GM18511 (cell line): ENCODE measurements at regions not wholly inside any gene's neighbourhood (a gene's known extent, or its start where the extent isn't known, plus 50 kb on each side); places are given as distances from the start of the nearest gene placed in this dataset.

ENCODE experiments used
- ATAC-seq: cut with Tn5 transposase; IDR thresholded peaks from one replicate; pipeline ENCODE4 v1.9.1; 2021; ENCODE audit warnings: mild to moderate bottlenecking, moderate library complexity; ENCODE audit not compliant: unreplicated experiment

DNA sequence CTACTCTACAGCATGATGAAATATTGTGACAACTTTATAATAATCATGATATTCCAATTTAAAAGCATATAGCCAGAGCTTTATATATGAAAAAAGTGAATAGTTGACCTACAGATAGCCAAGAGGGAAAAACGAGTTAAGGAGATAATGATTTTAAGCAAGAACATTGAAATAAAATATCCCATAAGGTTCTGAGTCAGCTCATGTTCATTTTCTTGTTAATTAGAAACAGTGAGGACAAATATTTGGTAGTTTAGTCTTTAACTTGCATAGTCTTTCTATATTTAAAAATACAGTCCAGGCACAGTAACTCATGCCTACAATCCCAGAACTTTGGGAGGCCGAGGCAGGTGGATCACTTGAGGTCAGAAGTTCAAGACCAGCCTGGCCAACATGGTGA, 55.8 kb upstream of the CDH6 start:
- ATAC-seq, result no peak

DNA sequence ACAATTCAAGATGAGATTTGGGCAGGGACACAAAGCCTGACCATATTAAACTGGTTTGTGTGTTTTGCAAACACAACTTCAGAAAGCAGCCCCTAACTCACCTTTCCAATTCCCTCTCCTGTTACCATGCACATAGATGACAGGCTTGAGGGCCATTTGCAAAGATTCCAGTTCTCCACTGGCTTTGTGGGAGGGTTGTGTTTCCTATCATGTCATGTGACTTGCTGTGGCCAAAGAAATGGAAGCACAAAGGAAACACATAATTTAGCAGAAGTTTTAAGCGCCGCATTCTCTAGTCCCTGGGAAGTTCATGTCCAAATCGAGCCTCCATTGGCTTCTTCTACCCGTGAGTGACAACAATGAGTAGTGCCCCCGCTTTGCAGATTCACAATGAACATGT, 57.9 kb upstream of the CDH6 start:
- ATAC-seq, result no peak

DNA sequence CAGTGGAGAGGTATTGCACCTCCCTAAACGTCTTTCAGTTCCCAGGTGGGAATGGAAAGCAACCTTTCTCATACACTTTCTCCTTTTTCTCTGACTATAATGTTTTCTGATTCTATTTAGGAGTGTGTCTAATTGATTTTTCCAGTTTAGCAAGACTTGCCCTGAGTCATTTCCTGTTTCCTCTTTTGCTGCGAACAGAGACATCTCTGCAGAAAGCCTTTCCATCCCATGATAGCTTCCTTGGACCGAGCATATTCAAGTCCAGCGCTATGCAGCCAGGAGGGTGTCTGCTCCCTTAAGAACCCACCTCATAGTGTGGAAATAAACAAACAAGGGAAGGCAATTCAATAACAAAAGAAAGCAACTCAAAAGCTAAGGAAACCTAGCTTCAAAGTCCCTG, 60.0 kb upstream of the CDH6 start:
- ATAC-seq, result no peak

DNA sequence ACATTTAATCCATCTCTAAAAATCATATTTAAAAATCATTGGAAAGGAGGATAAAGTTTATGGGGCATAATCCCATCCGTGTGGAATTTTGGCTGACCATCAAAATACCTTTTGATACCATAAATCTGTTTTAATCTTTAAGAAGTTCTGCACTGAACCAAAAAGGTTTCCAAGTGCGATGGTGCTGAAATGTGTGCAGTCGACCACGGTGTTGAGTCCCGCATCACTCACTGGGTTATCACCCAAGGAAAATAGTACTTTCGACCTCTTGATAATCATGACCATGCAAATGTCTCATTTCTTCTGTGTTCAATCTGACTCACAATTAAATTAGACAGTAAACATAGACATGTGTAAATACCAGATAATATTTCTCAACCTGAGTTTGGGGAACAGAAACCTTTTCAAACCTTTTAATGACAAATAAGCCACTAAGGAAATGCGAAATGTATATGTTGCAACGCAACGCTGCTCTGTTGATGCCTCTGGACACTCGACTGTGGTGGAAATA, 62.0 kb upstream of the CDH6 start:
- ATAC-seq, result no peak

DNA sequence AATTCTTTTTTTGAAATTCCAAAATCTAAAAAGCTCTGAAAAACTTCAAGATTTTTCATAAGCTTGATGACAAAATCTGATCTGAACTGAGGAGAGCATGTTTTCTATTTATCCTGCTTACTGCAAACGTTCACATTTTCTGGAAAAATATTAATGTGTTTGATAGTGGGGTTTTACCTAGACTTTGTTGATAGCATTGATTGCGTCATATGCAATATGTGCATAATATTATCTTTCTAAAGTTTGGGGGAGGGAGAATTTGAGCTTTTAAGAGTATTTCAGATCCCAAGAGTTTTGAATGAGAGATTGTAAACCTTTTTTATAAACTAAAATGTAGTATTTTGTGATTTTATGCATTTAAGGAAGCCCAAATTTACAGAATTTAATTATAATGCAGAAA, 62.8 kb upstream of the CDH6 start:
- ATAC-seq, result no peak

DNA sequence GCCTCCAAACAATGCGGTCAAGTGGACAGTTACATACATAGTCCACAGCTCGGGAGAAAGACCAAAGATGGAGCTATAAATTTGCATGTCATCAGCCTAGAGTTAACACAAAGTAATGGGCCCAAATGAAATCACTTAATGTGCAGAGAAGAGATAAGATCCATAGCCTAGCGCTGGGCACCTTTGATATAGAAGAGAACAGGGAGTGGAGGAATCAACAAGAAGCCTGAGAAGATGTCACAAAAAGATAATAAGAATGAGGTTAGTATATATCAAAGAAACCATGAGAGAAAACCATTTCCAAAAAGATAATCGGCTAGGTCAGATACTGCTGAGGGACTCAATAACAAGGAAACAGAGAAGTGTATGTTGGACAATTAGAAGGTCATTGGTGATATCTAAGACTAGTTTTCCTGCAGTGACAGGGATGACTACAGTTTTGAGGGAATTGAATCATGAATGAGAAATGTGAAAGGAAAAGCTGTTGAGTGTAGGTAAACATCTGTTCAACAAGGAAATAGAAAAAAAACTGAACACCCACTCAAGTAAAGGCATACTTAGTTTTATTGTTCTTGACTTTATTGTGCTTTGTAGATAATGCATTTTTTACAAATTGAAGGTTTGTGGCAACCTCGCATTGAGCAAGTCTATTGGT, 68.7 kb upstream of the CDH6 start:
- ATAC-seq, result no peak

DNA sequence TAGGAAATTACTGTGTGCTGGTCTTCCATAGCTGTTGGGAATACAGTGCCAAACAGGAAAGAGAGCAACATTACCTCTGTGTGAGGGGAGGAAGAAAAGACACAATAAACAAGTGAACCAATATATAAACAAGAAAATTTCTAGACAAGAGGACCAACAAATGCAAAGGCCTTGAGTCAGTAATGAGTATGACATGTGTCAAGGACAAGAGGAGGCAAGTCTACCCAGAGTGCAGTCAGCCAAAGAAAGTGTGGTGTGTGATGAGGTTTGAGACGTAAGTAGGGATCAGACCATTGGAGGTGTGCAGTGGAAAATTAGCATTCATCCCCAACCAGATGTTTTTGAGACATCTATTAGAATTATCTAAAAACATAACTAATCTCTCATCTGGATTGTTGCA, 69.5 kb upstream of the CDH6 start:
- no peak for ATAC-seq

DNA sequence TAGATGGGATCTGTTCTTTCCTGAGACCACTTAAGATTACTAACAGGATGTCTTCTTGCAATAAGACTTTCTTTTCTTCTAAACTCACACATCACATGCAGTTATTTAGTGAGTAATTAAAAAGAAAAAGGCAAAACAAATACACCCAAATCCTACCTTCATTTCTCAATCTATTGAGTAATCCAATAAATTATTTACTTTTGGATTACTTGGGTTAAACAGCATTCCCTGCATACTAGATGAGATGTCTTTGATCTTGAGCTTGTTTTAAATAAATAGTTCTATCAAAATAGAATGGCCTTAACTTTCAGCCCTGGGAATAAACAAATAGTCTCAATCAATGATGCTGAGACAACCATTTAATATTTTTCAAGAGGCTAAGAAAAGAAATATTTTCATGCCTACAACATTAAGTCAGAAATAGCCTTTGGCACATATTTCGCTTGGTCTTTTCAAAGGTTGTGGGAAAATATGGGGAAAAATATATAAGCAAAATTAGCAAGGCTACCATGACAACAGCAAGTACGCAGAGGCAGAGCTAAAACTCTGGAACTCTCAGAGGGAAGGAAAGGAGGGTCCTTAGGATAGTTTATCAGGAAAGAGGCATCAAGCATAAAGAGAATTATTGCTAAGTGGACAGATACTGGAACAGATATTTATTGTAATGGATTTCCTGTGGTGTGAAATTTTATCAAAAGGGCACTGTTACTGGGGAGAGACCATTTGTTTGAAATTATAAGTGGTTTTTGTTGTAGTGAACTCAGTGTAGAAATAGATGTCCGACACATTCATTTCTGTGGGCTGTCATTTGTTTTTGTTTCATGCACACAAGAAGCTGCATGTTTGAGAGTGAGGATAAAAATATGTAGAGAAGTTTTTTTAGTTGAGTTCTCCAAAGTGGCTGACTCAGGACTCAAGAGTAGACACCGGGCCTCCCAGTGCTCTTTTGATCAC, 70.2 kb upstream of the CDH6 start:
- no peak for ATAC-seq

DNA sequence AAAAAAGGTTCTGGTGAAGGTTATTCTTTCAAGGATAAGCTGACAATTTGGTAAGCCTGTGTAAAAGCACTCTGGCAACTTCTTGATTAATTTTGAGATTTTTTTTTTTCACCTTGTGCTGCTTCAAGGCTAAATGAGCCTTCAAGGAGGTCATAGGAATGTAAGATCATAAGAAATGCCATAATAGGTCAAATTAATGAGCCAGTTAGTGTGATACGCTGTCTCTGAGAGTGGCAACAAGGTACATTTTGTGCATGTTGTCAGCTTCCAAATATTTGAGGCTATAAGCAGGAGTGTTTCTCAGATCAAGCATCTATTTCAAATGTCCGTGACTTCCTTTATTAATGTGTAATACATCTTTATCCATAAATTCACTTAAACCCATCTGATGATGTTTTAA, 72.3 kb upstream of the CDH6 start:
- no peak for ATAC-seq

DNA sequence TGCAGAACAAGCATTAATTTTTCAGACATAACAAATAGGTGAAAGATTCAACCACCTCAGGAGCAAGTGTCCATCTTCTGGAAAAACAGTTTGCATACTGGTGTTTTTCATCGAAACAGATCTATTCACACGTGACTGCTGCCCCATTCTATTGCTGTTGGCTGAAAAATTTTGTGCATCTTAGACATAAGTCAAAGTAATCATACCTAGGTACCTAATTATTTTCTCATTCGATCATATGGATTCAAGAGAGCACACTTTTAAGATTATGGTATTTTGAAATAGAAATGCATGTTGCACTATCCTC, 72.9 kb upstream of the CDH6 start:
- ATAC-seq, result no peak

DNA sequence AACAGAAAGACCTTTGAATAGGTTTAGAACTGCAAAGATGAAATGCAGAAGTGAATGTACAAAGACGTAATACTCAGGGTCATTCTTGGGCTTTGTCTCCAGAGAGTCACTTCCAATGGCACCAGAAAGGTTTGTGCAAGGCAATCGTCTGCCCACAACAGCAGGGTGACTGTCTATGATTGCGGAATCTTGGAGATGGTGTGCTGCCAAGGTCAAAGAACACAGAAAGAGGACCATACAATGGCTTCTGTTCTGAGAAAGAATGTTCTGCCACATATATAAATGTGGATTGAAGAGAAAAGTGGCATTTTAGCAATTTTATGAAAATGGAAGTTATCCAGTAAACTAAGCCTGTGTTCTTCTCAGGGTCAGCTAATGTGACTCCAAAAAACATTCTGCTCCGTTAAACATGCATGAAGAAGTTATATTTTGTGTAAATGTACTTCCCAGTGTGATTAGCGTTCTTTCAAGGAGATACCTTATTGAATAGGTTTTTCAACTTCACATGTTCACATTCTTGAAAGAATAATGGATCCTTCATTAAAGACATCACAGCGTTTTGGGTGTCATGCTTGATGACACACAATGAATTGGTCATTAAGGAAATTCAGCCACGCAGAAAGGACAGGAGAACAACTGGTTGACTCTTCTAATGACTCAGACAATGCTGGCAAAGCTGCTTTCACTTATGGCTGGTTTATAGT, 73.4 kb upstream of the CDH6 start:
- no peak for ATAC-seq

DNA sequence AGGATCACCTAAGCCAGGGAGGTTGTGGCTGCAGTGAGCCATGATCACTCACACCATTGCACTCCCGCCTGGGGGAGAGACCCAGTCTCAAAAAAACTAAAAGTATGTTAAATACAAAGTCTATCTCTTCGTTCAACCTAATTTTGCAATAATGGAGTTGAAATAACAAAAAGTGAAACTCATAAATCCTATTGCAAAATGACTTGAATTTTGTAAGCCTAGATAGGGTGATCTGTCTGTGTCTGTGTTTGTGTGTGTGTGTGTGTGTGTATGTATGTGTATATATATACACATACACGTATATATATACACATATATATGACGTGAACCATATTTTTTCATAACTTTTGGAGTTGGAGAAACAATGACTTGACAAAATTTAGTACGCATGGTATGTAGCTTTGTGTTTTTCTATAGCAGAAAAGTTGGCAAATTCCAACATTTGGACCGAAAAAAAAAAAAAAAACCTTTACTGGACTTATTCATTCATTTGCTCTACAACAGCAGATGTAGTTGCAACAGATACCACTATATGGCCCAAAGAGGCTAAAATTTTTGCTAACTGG, 76.9 kb upstream of the CDH6 start:
- no peak for ATAC-seq

DNA sequence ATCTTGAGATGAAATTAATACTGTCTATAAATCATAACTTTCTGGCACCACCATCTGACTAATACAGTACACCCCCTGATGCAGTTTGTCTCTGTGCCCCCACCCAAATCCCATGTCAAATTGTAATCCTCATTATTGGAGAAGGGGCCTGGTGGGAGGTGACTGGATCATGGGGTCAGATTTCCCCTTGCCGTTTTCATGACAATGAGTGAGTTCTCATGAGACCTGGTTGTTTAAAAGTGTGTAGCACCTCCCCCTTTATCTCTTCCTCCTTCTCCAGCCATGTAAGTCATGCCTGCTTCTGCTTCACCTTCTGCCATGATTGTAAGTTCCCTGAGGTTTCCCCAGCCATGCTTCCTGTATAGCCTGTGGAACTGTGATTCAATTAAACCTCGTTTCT, 78.7 kb upstream of the CDH6 start:
- ATAC-seq, result no peak

DNA sequence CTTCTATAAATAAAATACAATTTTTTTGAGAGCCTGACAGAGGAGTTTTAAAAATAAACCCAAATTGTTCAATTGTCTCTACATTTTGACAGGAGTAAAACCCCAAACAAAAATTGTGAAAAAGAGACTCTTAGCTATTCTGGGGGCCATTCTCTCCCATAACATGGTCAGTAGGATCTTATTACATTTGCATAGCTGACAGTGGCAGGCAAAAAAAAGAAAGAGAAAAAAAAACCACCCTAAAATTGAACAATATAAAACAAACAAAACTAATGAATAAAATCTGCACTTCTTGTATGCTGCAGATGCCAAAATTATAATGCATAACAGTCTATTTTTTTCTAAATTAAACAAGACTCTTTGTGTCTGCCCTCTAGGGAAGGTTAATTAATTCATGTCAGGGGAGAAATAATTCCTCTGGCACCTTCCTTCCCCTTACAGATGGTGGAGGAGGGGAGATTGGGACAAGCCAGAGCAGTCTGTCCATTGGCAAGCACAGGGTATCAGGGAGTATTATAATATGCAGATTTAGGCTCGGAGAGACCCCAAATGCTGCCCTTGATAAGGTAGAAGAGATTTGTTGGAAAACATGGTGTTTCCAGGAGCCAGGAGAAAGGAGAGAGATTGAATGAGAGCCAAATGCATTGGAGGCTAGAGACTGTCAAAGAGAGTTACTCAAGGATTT, 79.7 kb upstream of the CDH6 start:
- no peak for ATAC-seq

DNA sequence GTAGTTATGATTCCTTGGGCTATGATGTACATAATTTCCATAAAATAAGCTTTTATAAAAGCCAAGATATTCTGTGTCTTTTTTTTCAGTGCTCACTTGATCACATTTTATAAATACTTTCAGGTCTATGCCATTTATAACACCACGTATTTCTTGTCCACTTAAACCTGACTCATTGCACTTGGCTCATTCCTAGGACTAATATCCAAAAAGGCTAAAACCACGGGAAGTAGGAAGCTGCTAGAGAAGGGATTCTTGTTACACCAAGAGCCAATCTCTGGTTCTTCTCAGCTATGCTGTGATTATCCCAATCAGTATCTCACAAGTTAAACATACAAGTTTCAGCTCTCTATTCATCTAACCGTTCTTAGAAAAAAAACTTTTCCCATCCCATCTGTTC, 80.4 kb upstream of the CDH6 start:
- no peak for ATAC-seq

DNA sequence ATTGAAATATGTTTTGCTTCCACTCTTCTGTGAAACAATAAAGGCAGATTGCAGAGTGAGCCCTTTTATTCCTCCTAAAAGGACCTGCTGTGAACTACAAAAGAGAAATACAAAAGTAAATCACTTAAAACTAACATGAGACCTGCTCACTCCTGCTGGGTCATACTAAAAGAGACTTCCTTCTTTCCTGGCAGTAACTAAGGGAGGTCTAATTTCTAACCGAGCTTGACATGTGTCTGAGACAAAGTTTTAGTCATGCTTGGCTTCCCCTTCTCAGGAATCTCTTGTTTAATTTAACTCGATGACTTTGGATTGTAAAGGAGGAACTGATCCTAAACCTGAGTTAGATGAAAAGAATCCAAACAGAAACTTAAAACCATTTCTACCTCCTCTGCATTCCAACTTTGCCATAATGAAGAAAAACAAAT, 86.4 kb upstream of the CDH6 start:
- ATAC-seq, result no peak

DNA sequence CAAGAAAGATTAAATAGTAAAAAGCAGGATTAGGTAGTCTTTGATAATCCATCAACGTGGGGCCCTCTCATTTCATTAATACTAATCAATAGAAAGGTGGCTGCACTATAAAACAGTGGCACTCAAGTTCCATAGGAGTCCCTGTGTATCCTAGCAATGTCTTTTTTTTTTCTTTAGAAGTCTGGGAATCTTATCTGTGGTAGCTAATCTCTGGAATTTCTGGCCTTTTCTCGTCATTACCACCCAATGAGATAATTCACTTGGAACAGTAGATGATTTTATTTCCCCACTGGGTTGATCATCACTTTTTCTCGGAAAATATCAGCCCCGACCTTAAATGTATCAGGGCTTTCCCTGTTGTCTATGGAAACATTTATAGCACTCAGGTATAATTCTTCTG, 86.8 kb upstream of the CDH6 start:
- no peak for ATAC-seq

DNA sequence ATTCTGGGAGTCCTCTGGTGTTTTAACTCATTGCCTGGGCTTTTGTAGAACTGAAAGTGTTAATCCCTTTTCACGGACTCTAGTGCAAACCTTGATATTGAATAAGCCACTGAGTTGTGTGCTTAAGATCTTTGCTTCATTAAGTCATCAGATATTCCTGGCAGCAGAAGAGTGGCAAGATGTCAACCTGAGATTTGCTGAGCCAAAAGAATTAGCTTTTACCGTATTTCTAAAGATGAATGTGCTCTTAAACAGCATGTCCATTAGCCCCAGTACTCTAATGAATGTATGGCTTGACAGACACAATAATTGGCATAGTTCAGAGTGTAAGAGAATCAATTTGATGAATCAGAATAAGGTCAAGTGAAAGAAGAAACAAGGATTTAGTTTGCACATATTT, 87.2 kb upstream of the CDH6 start:
- ATAC-seq, result no peak

DNA sequence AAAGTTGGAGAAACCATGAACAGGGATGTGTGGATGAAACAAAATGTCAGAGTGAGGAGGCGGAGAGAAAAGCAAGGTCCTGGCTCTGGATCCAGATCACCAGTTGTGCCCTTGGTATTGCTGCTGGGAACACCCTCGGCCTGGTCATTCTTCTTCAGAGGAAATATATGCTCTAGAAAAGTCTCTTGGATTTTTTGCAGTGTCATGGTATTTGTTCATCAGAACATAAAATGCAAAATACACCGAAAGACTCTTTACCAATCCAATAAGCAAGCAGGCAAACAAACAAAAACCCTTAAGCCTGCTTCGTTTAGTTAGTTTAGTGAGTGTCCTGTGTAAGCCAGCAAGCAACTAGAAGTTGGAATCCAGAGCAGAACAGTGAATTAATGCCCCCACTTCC, 88.7 kb upstream of the CDH6 start:
- no peak for ATAC-seq

DNA sequence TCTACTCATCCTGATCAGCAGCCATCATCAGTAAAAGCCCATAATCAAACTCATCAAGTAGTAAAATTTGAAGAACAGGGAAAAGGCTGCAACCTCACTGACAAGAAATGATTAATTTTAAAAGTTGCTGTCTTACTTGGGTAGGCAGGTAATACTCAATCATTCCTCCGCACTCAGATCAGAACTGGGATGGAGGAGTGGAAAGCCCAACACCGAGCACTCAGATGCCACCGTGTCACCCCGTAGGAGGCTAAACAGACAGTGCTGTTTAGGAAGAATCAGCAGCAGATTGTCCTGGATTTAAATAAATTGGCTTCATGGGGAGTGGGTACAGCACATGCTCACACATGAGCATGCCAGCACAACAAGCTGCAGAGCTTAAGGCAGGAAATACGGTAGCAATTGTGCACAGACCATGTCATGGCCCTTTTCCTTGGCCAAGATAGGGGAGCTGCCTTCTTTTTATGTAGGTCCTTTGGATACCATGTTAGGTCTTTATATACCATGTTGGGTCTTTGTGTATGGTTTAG, 92.6 kb upstream of the CDH6 start:
- ATAC-seq, result no peak
